PFSK-1 (cell line): ENCODE measurements at regions not wholly inside any gene's neighbourhood (a gene's known extent, or its start where the extent isn't known, plus 50 kb on each side); places are given as distances from the start of the nearest gene placed in this dataset.

Source experiments
- FOXP2 ChIP-seq: optimal IDR thresholded peaks from 2 replicates; pipeline ENCODE3; 2011; ENCODE audit warnings: borderline replicate concordance, control low read depth, inconsistent platforms; ENCODE audit not compliant: insufficient read depth; ENCODE audit errors: extremely low read length, extremely low read depth
- POLR2AphosphoS5 ChIP-seq: IDR thresholded peaks from 2 replicates; pipeline ENCODE4 v1.6.1; 2012; ENCODE audit warnings: low read depth, mild to moderate bottlenecking, control low read depth, low read length, moderate library complexity
- TF ChIP-seq, protein P1 (sequence below), 2 experiments: IDR thresholded peaks; 2 replicates each; pipeline versions ENCODE4 v1.6.1 to v1.8.0; 2011 to 2012; ENCODE audit warnings: low read depth in 2 of 2, low read length in 2 of 2, control low read depth in 1 of 2, inconsistent platforms in 1 of 2, mild to moderate bottlenecking in 1 of 2, moderate library complexity in 1 of 2; ENCODE audit not compliant: insufficient read depth in 1 of 2

DNA sequence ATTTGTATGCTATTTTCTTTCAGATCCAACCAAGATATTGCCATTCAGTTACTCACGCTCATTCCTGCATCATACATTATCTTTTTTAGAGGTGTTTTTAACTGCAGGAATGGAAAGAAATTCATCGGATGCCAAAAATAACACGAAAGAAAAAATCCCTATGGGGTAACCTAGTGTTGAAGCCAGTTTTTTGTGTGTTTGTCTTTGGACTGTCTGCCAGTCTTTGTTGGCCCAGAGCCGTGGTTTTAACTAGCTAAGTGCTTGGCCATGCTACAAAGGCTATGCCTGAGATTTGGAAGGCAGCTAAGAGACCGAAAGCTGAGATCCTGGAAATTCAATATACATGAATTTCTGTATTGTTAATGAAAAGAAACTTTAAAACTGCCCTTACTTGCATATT, 309.8 kb upstream of the CNTN5 start:
- TF ChIP-seq POLR2AphosphoS5 (no peak), FOXP2 (no peak)
- TF ChIP-seq, protein P1, sequence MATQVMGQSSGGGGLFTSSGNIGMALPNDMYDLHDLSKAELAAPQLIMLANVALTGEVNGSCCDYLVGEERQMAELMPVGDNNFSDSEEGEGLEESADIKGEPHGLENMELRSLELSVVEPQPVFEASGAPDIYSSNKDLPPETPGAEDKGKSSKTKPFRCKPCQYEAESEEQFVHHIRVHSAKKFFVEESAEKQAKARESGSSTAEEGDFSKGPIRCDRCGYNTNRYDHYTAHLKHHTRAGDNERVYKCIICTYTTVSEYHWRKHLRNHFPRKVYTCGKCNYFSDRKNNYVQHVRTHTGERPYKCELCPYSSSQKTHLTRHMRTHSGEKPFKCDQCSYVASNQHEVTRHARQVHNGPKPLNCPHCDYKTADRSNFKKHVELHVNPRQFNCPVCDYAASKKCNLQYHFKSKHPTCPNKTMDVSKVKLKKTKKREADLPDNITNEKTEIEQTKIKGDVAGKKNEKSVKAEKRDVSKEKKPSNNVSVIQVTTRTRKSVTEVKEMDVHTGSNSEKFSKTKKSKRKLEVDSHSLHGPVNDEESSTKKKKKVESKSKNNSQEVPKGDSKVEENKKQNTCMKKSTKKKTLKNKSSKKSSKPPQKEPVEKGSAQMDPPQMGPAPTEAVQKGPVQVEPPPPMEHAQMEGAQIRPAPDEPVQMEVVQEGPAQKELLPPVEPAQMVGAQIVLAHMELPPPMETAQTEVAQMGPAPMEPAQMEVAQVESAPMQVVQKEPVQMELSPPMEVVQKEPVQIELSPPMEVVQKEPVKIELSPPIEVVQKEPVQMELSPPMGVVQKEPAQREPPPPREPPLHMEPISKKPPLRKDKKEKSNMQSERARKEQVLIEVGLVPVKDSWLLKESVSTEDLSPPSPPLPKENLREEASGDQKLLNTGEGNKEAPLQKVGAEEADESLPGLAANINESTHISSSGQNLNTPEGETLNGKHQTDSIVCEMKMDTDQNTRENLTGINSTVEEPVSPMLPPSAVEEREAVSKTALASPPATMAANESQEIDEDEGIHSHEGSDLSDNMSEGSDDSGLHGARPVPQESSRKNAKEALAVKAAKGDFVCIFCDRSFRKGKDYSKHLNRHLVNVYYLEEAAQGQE (IDR thresholded peaks at IDR 0.05; ENCODE audit: insufficient read depth in 1 of 2, low read depth in 2 of 2, low read length in 2 of 2) = no peak
